NCI-H2107 treated with DMSO at 0.1 percent for 48 hours (cell line): ENCODE measurements at regions not wholly inside any gene's neighbourhood (a gene's known extent, or its start where the extent isn't known, plus 50 kb on each side); places are given as distances from the start of the nearest gene placed in this dataset.

Experiments
- DNase-seq: peaks from one replicate; lab custom pipeline; 2025; ENCODE audit not compliant: unreplicated experiment; lab: John Stamatoyannopoulos, UW

GRCh38 chr13:21316376-21316775, 139.9 kb downstream of the MRPL57 start:
- no peak for DNase-seq

GRCh38 chr13:21318891-21319532, 140.1 kb downstream of the ZDHHC20 start:
- DNase-seq = no peak

- no peak for DNase-seq
Measured at GRCh38 chr13:21319869-21320641, 139.0 kb downstream of the ZDHHC20 start.

- no peak for DNase-seq
Measured at GRCh38 chr13:21320642-21321034, 138.5 kb downstream of the ZDHHC20 start.

- no peak for DNase-seq
Measured at GRCh38 chr13:21321269-21321668, 137.8 kb downstream of the ZDHHC20 start.

GRCh38 chr13:21322327-21322965, 136.7 kb downstream of the ZDHHC20 start:
- DNase-seq = no peak
